ENCODE measurements at regions not wholly inside any gene's neighbourhood (a gene's known extent, or its start where the extent isn't known, plus 50 kb on each side); places are given as distances from the start of the nearest gene placed in this dataset.

DNA sequence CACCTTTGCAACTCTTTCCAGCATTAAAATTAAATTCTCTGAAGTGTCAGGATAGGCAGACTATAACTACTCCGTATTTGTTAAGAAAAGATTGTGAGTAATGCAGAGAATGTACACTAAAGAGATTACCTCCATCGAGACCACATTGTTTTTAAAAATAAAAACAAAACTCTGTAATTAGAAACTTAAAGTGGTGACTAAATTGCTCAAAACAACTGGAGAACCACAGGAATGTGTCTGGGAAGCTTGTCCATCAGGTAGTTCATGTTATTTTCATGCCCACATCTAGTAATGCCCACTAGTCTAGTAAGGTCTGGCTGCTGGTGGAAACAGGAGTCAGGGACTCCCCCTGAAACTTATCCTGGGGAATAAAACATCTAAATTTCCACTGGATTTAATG, 103.0 kb upstream of the FOXQ1 start:
- no peaks in the 10 kb centered on the region for H3K27me3 Mint-ChIP-seq (ENCODE audit: low read depth)
- no peaks in the 10 kb centered on the region for H3K4me1 Mint-ChIP-seq
- TF ChIP-seq, protein P1, sequence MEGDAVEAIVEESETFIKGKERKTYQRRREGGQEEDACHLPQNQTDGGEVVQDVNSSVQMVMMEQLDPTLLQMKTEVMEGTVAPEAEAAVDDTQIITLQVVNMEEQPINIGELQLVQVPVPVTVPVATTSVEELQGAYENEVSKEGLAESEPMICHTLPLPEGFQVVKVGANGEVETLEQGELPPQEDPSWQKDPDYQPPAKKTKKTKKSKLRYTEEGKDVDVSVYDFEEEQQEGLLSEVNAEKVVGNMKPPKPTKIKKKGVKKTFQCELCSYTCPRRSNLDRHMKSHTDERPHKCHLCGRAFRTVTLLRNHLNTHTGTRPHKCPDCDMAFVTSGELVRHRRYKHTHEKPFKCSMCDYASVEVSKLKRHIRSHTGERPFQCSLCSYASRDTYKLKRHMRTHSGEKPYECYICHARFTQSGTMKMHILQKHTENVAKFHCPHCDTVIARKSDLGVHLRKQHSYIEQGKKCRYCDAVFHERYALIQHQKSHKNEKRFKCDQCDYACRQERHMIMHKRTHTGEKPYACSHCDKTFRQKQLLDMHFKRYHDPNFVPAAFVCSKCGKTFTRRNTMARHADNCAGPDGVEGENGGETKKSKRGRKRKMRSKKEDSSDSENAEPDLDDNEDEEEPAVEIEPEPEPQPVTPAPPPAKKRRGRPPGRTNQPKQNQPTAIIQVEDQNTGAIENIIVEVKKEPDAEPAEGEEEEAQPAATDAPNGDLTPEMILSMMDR (conservative IDR thresholded peaks at IDR 0.05) = no peak
- H3K9me3 Mint-ChIP-seq = no peaks in the 10 kb centered on the region
- H3K36me3 Mint-ChIP-seq (ENCODE audit: low read depth) = no peaks in the 10 kb centered on the region
- no peak overlapping the region for H3K27ac Mint-ChIP-seq (ENCODE audit: unreplicated experiment)
- DNase-seq (ENCODE audit: low read depth, low spot score) = no peak
- H3K4me3 Mint-ChIP-seq = no peak overlapping the region

DNA sequence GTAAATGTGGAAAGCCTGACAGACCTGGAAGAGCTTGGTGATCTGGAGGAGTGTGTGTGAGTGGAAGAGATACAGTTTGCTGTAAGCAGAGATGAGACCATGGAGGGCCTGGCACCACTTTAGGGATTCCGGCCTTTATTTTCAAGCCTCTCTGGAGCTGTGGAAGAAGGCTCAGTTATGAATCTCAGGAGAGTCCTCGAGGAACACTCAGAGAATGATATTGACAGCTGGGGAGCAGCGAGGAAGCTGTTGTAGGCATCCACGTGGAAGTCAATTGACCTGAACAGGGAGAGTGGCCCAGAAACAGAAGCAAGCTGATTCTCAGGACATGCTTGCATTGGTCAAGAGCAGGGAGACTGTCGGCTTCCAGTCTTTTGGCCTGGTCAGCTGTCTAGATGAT, 108.4 kb upstream of the FOXQ1 start:
- H3K36me3 Mint-ChIP-seq (ENCODE audit: low read depth) = no peaks in the 10 kb centered on the region
- TF ChIP-seq, protein P1 (conservative IDR thresholded peaks at IDR 0.05) = no peak
- H3K4me3 Mint-ChIP-seq = no peak overlapping the region
- no peaks in the 10 kb centered on the region for H3K9me3 Mint-ChIP-seq
- peaks cover 1% of the 10 kb centered on the region for H3K27me3 Mint-ChIP-seq (ENCODE audit: low read depth)
- no peak overlapping the region for H3K27ac Mint-ChIP-seq (ENCODE audit: unreplicated experiment)
- H3K4me1 Mint-ChIP-seq = no peaks in the 10 kb centered on the region
- no peak for DNase-seq (ENCODE audit: low read depth, low spot score)

DNA sequence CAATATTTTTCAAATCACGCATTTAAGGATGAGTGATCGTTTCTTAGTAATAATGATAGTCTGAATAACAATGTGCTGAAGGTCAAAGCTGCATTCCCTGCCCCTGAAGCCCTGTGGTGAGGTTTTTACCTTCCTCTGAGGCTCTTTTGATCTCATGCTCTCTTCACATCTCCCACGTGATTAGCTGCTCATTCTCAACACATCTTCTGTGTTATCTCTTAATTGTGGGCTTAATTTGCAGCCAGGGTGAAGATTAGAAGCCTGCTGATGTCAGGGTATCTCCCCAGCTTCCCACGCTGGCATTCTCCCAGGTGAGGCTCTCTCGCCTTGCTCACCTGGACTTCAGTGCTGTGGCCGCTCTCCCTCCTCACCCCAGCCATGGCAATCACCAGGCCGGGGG, 109.7 kb upstream of the FOXQ1 start:
- peaks cover 5% of the 10 kb centered on the region for H3K27me3 Mint-ChIP-seq (ENCODE audit: low read depth)
- H3K27ac Mint-ChIP-seq (ENCODE audit: unreplicated experiment) = no peak overlapping the region
- no peaks in the 10 kb centered on the region for H3K36me3 Mint-ChIP-seq (ENCODE audit: low read depth)
- no peak overlapping the region for H3K4me3 Mint-ChIP-seq
- TF ChIP-seq, protein P1 (conservative IDR thresholded peaks at IDR 0.05) = no peak
- H3K4me1 Mint-ChIP-seq = no peaks in the 10 kb centered on the region
- H3K9me3 Mint-ChIP-seq = no peaks in the 10 kb centered on the region
- DNase-seq (ENCODE audit: low read depth, low spot score) = no peak

DNA sequence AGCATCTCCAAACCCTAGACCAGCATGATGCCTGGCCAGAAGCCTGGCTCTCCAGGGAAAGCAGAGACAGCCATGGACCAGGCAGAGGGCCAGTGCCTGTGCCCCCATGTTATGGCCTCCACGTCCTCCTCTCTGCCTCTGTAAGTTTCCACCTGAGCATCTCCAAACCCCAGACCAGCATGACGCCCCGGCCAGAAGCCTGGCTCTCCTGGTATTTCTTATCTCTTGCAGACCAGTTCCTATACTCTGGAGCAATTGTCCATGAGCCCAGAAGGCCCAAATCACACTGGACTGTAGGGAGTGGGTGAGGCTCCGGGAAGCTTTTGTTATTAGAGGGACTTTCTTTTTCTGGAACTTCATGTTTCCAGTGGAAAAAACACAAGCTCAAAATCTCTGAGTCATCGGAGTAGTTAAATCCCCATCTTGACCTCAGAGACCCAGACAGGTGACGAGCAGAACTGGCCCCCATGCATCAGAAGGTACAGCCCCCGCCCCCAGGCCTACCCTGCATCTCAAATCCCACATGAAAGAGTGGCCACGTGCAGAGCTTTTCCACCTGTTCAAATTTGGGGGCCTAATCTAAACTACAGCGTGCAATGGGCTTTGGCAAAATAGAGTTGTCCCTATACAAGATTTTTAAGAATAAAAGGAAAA, 110.2 kb upstream of the FOXQ1 start:
- Mint-ChIP-seq H3K27me3 (ENCODE audit: low read depth) (peaks cover 6% of the 10 kb centered on the region), H3K36me3 (ENCODE audit: low read depth) (no peaks in the 10 kb centered on the region), H3K9me3 (no peaks in the 10 kb centered on the region), H3K4me3 (no peak overlapping the region), H3K4me1 (no peaks in the 10 kb centered on the region), H3K27ac (ENCODE audit: unreplicated experiment) (no peak overlapping the region)
- TF ChIP-seq, protein P1 (conservative IDR thresholded peaks at IDR 0.05) = no peak
- no peak for DNase-seq (ENCODE audit: low read depth, low spot score)

DNA sequence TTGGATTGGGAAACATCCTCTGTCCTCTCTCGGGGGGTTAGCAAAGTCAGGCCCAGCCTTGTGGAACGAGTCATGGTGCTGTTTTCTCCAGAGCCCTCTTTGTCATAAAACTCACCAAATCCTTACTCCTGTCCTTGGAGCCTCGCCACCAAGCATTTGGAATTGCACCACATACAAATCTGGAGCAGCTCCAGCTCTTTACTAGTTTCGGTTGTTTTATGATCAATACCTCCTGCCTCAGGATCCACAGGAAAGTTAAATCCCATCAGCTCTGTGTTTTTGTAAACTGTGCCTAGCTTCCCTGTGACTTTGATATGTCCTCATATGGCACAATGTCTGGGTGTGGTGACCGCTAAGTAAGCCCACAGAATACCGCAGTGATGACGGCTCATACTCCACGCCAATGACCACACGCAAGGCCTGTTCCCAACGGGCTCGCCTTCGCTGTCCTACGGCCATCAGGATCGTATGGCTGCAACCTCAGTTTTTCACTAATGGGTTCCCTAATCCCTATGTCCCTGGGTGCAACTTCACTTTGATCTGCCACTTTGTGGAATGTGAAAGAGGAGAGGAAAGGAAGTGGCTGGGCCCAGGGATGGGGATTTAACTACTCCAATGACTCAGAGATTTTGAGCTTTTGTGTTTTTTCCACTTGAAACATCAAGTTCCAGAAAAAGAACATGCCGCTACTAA, 111.3 kb upstream of the FOXQ1 start:
- peaks cover 12% of the 10 kb centered on the region for H3K27me3 Mint-ChIP-seq (ENCODE audit: low read depth)
- H3K4me3 Mint-ChIP-seq = no peak overlapping the region
- TF ChIP-seq, protein P1 (conservative IDR thresholded peaks at IDR 0.05) = no peak
- no peak overlapping the region for H3K27ac Mint-ChIP-seq (ENCODE audit: unreplicated experiment)
- H3K4me1 Mint-ChIP-seq = no peaks in the 10 kb centered on the region
- H3K9me3 Mint-ChIP-seq = peaks cover 7% of the 10 kb centered on the region
- H3K36me3 Mint-ChIP-seq (ENCODE audit: low read depth) = no peaks in the 10 kb centered on the region
- no peak for DNase-seq (ENCODE audit: low read depth, low spot score)
